ENCODE measurements at regions not wholly inside any gene's neighbourhood (a gene's known extent, or its start where the extent isn't known, plus 50 kb on each side); places are given as distances from the start of the nearest gene placed in this dataset.

GRCh38 chr1:193339401-193339800 is 153.0 kb upstream of the B3GALT2 start:
- no peaks in the 10 kb centered on the region for H3K27me3 ChIP-seq
- no peak overlapping the region for H3K27ac ChIP-seq
- intact Hi-C loops (cut with DNase I; ENCODE audit: low total_unique reads): no loop called here
- no peaks in the 10 kb centered on the region for H3K9me3 ChIP-seq
- H3K4me3 ChIP-seq: no peak overlapping the region
- H3K4me1 ChIP-seq: peaks cover 0 to 15% (median 0%) of the 10 kb centered on the region in 4 donors
- DNase-seq: no peak
- no peak for TF ChIP-seq CTCF (IDR thresholded peaks at IDR 0.05)
- no peaks in the 10 kb centered on the region for H3K36me3 ChIP-seq

GRCh38 chr1:193338194-193338593 is 151.8 kb upstream of the B3GALT2 start:
- no peaks in the 10 kb centered on the region for H3K27me3 ChIP-seq
- H3K36me3 ChIP-seq: no peaks in the 10 kb centered on the region
- peaks cover 0 to 7% (median 0%) of the 10 kb centered on the region in 3 donors for H3K9me3 ChIP-seq
- TF ChIP-seq CTCF (IDR thresholded peaks at IDR 0.05): no peak
- intact Hi-C loops (cut with DNase I; ENCODE audit: low total_unique reads): no loop called here
- H3K4me3 ChIP-seq: no peak overlapping the region
- peaks cover 0 to 15% (median 0%) of the 10 kb centered on the region in 4 donors for H3K4me1 ChIP-seq
- H3K27ac ChIP-seq: no peak overlapping the region
- DNase-seq: no peak

- Histone ChIP-seq H3K4me1 (peaks cover 0 to 15% (median 0%) of the 10 kb centered on the region in 4 donors), H3K27ac (no peak overlapping the region), H3K27me3 (no peaks in the 10 kb centered on the region), H3K4me3 (no peak overlapping the region), H3K9me3 (peaks cover 0 to 15% (median 6%) of the 10 kb centered on the region in 3 donors), H3K36me3 (no peaks in the 10 kb centered on the region)
- DNase-seq: no peak
- TF ChIP-seq CTCF (IDR thresholded peaks at IDR 0.05): no peak
- intact Hi-C loops (cut with DNase I; ENCODE audit: low total_unique reads): no loop called here
Measured at GRCh38 chr1:193335806-193336428, 149.5 kb upstream of the B3GALT2 start.

- no peak overlapping the region for H3K27ac ChIP-seq
- intact Hi-C loops (cut with DNase I; ENCODE audit: low total_unique reads): no loop called here
- no peak for TF ChIP-seq CTCF (IDR thresholded peaks at IDR 0.05)
- peaks cover 0 to 15% (median 0%) of the 10 kb centered on the region in 4 donors for H3K4me1 ChIP-seq
- H3K27me3 ChIP-seq: no peaks in the 10 kb centered on the region
- peaks cover 2 to 15% (median 10%) of the 10 kb centered on the region in 3 donors for H3K9me3 ChIP-seq
- DNase-seq: no peak
- H3K36me3 ChIP-seq: no peaks in the 10 kb centered on the region
- no peak overlapping the region for H3K4me3 ChIP-seq
Measured at GRCh38 chr1:193333166-193333565, 146.8 kb upstream of the B3GALT2 start.

GRCh38 chr1:193326296-193326695 is 139.9 kb upstream of the B3GALT2 start:
- Histone ChIP-seq H3K9me3 (peaks cover 0 to 5% (median 4%) of the 10 kb centered on the region in 3 donors), H3K27me3 (no peaks in the 10 kb centered on the region), H3K4me3 (no peak overlapping the region), H3K4me1 (no peaks in the 10 kb centered on the region), H3K36me3 (no peaks in the 10 kb centered on the region), H3K27ac (no peak overlapping the region)
- no peak for TF ChIP-seq CTCF (IDR thresholded peaks at IDR 0.05)
- intact Hi-C loops (cut with DNase I; ENCODE audit: low total_unique reads): loop anchor here (2.0 kb wide), 1 partner anchor 37 kb away; no protein-coding TSS in a partner anchor
- DNase-seq: no peak

Measured in tibial artery (tissue), 4 donors.